Astrocyte of the hippocampus (primary cell): ENCODE measurements at regions not wholly inside any gene's neighbourhood (a gene's known extent, or its start where the extent isn't known, plus 50 kb on each side); places are given as distances from the start of the nearest gene placed in this dataset.

Experiments used
- DNase-seq: peaks from one replicate; pipeline ENCODE4 v3.0.0; 2011; ENCODE audit warnings: low read depth, low spot score

GRCh38 chr16:47779201-47780016, 318.3 kb downstream of the PHKB start:
- DNase-seq = peak; percentile 4

GRCh38 chr16:47778106-47778801, 317.1 kb downstream of the PHKB start:
- DNase-seq = no peak

GRCh38 chr16:47777220-47777619, 316.1 kb downstream of the PHKB start:
- peak; percentile 31 for DNase-seq

GRCh38 chr16:47774661-47775060, 313.5 kb downstream of the PHKB start:
- no peak for DNase-seq

- DNase-seq = no peak
Measured at GRCh38 chr16:47753659-47754058, 292.5 kb downstream of the PHKB start.
